ENCODE measurements at regions not wholly inside any gene's neighbourhood (a gene's known extent, or its start where the extent isn't known, plus 50 kb on each side); places are given as distances from the start of the nearest gene placed in this dataset.

DNA sequence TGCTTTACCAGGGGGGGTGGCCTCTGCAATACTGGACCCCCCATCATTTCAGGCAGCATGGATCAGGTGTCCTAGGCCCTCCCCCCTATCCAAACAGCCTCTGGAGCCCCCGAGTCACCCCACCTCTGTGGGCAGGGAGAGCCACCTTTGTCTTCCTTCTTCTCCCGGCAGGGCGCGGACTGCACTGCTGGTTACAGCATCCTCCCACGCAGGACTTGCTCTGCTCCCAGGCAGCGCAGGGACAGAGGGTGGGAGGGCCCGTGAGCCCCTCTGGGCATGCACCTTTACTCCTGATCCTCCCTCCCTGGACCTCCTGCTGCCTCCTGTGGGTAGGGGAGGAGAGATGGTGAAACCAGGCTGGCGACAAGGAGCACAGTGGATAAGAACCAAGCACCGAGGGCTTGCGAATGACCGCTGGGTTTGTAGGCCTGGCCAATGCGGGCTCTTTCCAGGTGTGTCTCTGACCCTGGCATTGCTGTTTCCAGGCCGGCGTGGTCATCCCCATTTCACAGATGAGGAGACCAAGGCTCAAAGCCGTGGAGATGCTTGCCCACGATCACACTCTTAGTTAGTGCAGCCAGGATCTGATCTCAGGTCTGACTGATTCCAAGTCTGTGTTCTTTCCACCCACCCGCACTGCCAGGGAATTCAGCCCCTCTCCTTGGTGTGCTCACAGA, 73.6 kb upstream of the TARDBP start:
- TF ChIP-seq, protein P1, sequence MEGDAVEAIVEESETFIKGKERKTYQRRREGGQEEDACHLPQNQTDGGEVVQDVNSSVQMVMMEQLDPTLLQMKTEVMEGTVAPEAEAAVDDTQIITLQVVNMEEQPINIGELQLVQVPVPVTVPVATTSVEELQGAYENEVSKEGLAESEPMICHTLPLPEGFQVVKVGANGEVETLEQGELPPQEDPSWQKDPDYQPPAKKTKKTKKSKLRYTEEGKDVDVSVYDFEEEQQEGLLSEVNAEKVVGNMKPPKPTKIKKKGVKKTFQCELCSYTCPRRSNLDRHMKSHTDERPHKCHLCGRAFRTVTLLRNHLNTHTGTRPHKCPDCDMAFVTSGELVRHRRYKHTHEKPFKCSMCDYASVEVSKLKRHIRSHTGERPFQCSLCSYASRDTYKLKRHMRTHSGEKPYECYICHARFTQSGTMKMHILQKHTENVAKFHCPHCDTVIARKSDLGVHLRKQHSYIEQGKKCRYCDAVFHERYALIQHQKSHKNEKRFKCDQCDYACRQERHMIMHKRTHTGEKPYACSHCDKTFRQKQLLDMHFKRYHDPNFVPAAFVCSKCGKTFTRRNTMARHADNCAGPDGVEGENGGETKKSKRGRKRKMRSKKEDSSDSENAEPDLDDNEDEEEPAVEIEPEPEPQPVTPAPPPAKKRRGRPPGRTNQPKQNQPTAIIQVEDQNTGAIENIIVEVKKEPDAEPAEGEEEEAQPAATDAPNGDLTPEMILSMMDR (IDR thresholded peaks at IDR 0.05; ENCODE audit: poor library complexity), result no peak
- no peak for TF ChIP-seq EZH2phosphoT487 (IDR thresholded peaks at IDR 0.05; ENCODE audit: low read depth, severe bottlenecking, unreplicated experiment)
- no peak for TF ChIP-seq EZH2 (IDR thresholded peaks at IDR 0.05; ENCODE audit: borderline replicate concordance)
